ACC112 (cell line): ENCODE measurements at regions not wholly inside any gene's neighbourhood (a gene's known extent, or its start where the extent isn't known, plus 50 kb on each side); places are given as distances from the start of the nearest gene placed in this dataset.

Experiments
- H2AFZ ChIP-seq: fragments of 200-600 bp; sonication (generic); one replicate; pipeline ENCODE4 v1.6.0; 2017; ENCODE audit warnings: antibody characterized with exemption, low read length; ENCODE audit not compliant: unreplicated experiment
- H3K27ac ChIP-seq: fragments of 200-600 bp; sonication (generic); 2 replicates; pipeline ENCODE4 v1.5.1; 2014; ENCODE audit warnings: low read depth, mild to moderate bottlenecking, antibody characterized with exemption, low read length, moderate library complexity
- H3K27me3 ChIP-seq: fragments of 200-600 bp; sonication (generic); 2 replicates; pipeline ENCODE4 v1.6.1; 2014; ENCODE audit warnings: mild to moderate bottlenecking, antibody characterized with exemption, low read length, moderate library complexity, mixed read lengths; ENCODE audit not compliant: insufficient read depth
- H3K36me3 ChIP-seq: fragments of 200-600 bp; sonication (generic); 2 replicates; pipeline ENCODE4 v1.6.1; 2016; ENCODE audit warnings: mild to moderate bottlenecking, antibody characterized with exemption, low read length, moderate library complexity, mixed read lengths; ENCODE audit not compliant: insufficient read depth
- H3K4me1 ChIP-seq: fragments of 200-600 bp; sonication (generic); one replicate; pipeline ENCODE4 v1.6.1; 2016; ENCODE audit warnings: low read length, mixed read lengths; ENCODE audit not compliant: insufficient read depth, unreplicated experiment, control insufficient read depth
- H3K4me3 ChIP-seq: fragments of 200-600 bp; sonication (generic); 2 replicates; pipeline ENCODE4 v1.5.1; 2014; ENCODE audit warnings: mild to moderate bottlenecking, low read depth, low read length
- H3K79me2 ChIP-seq: fragments of 200-600 bp; sonication (generic); one replicate; pipeline ENCODE4 v1.6.0; 2016; ENCODE audit warnings: low read length; ENCODE audit not compliant: control insufficient read depth, unreplicated experiment, insufficient read depth

DNA sequence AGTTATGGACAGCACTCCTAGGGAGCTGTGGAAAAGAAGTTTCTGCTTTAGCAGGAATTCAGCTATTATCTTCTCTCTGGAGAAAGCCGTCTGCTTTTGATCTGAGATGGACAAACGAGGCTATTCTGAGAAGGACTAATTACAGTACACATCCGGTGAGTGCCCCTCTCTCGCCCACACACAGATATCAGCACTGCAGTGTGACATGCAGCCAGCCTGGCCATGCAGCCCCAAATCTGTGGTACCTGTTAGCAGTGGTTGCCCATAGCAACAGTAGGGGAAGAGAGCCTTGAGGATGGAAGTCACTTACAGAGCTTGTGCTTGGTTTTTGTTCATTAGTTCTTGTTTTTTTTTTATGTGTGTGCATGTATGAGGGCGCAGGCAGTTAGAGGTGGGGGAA, 73.9 kb upstream of the TRIB2 start:
- H3K4me3 ChIP-seq, result no peak overlapping the region
- H3K36me3 ChIP-seq, result no peaks in the 10 kb centered on the region
- no peaks in the 10 kb centered on the region for H3K79me2 ChIP-seq
- H2AFZ ChIP-seq, result no peak overlapping the region
- peaks cover 23% of the 10 kb centered on the region; the same call in 1 of the 2 replicates for H3K27me3 ChIP-seq
- H3K27ac ChIP-seq, result no peak overlapping the region
- no peaks in the 10 kb centered on the region for H3K4me1 ChIP-seq

DNA sequence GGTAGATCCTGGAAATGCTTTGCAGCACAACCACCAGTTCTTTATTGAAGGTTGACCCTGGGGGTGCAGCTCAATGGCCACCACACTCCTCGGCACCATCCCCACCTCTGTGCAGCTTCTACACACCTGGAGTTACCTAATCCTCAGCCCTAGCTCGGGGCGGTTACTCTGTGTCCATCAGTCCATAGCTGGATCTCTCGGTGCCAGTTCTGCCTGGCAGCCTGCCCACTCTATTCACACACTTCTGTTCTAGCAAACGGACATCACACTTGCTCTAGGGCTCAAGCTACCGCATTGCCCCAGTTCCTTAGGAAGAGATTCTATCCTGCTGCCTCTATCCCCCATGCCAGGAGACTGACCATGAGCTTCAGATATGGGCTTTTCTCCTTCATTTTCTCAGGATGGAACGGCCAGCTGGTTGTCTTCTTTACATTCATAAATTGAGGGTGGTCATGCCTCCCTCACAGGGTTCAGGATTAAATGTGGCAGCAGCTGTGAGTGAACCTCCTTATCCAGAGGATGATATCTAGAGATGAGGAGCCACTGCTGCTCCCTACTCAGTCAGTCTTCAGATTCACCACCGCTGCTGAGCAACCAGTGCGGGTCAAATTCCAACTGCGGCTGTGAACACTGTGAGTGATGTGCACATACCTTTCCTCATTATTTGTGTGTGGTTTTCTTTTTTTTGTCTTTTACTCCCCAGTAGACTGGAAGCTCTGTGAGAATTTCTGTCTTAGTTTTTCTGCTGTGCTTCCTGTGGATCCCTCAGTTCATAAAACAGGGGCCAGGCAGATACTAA, 66.9 kb upstream of the TRIB2 start:
- Histone ChIP-seq H3K27me3 (peaks cover 32% of the 10 kb centered on the region), H3K27ac (no peak overlapping the region), H3K4me1 (no peaks in the 10 kb centered on the region), H3K4me3 (no peak overlapping the region), H3K36me3 (no peaks in the 10 kb centered on the region), H2AFZ (no peak overlapping the region), H3K79me2 (no peaks in the 10 kb centered on the region)

DNA sequence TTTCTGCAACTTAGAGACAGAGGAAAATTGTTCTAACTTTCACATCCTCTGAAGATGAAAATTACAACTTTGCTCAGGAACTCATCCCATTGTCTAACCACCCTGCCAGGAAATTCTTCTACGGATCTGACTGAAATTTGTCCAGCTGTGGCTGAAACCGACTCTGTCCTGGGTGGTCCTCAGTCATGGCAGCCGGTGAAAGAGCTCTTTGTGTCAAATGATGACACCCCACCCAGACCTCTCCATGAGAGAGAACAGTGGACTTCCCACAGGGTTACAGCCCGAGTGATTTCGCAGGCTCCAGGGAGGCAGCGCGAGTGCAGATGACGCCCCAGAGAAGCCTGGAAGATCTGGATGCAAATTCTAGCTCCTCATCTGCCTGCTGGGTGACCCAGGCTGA, 65.1 kb upstream of the TRIB2 start:
- Histone ChIP-seq H3K4me1 (no peaks in the 10 kb centered on the region), H3K27me3 (peaks cover 27% of the 10 kb centered on the region), H3K79me2 (no peaks in the 10 kb centered on the region), H2AFZ (no peak overlapping the region), H3K4me3 (no peak overlapping the region), H3K36me3 (no peaks in the 10 kb centered on the region), H3K27ac (no peak overlapping the region)

DNA sequence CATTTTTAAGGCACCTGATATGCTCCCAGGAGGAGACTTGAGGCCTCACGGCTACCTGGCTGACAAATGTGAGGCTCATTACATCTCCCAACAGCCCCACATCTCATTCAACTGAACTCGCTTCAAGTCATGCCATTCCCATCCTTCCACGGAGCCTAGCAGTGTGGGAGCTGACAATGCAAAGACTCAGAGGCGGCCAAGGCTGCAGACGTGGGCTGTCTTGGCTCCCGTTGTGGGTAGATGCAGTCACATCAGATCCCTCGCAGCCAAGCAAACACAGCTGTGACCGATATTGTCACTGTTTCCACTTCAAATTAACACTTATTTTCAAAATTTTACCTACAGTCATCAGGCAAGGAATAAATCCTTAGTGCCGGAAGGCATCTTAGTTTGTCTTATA, 64.0 kb upstream of the TRIB2 start:
- no peaks in the 10 kb centered on the region for H3K36me3 ChIP-seq

GRCh38 chr2:12657560-12657959, 59.2 kb upstream of the TRIB2 start:
- Histone ChIP-seq H2AFZ (no peak overlapping the region), H3K4me1 (no peaks in the 10 kb centered on the region)

More for the DNA sequence above, 64.0 kb upstream of the TRIB2 start:
- H2AFZ ChIP-seq, result no peak overlapping the region
- no peaks in the 10 kb centered on the region for H3K4me1 ChIP-seq
- no peak overlapping the region for H3K4me3 ChIP-seq
- H3K27ac ChIP-seq, result no peak overlapping the region
- H3K79me2 ChIP-seq, result no peaks in the 10 kb centered on the region
- H3K27me3 ChIP-seq, result peaks cover 20% of the 10 kb centered on the region

DNA sequence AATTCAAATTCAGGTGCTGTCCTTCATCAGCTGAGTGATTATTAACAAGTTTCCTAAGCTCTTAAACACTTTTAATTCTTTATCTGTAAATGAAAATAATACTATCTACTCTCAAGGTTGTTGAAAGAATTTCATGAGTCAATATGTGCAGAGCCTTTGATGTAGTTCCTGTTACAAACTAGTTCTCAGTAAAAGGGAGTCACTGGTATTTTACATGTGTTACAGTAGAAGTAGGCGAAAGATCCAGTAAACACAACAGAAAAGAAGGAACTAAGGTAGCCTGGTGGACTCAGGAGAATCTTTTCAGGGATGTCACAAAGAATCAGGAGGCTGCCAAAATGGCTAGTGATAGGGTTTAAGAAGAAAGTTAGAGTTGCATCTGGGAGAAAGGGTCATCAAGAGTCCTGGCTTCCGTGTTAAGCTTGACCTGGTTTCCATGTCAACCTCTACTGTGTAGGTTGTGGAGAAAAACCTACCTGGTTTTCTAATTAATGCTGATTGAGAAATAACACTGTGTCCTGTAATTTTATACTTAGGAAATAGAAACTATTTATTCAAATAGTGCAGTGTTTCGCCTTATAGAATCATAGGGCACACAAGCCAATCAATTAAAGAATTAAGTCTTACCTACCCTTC, 58.3 kb upstream of the TRIB2 start:
- Histone ChIP-seq H3K4me3 (no peak overlapping the region), H3K27me3 (no peaks in the 10 kb centered on the region), H3K79me2 (no peaks in the 10 kb centered on the region), H3K27ac (no peak overlapping the region), H3K36me3 (no peaks in the 10 kb centered on the region), H3K4me1 (no peaks in the 10 kb centered on the region), H2AFZ (no peak overlapping the region)

More at GRCh38 chr2:12657560-12657959, 59.2 kb upstream of the TRIB2 start:
- no peak overlapping the region for H3K27ac ChIP-seq
- H3K79me2 ChIP-seq, result no peaks in the 10 kb centered on the region
- no peaks in the 10 kb centered on the region for H3K27me3 ChIP-seq
- no peak overlapping the region for H3K4me3 ChIP-seq
- no peaks in the 10 kb centered on the region for H3K36me3 ChIP-seq

DNA sequence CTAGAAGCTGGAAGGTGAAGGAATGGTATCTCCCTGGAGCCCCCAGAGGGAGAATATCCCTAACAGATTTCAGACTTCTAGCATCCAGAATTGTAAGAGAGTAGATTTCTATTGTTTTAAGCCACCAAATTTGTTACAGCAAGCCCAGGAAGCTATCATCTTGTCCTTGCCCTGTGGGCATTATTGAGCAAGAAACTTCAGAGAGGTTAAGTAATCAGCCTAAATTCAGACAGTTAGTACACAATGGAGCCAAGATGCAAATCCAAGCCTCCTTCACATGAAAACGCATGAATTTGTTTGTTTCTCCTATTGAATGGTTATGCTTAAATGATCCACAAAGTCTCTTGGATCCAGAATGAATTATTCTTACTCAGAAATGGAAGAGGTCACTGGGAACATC, 55.2 kb upstream of the TRIB2 start:
- Histone ChIP-seq H3K27me3 (no peaks in the 10 kb centered on the region), H2AFZ (no peak overlapping the region), H3K36me3 (no peaks in the 10 kb centered on the region), H3K79me2 (no peaks in the 10 kb centered on the region), H3K4me1 (no peaks in the 10 kb centered on the region), H3K4me3 (no peak overlapping the region), H3K27ac (no peak overlapping the region)

GRCh38 chr2:12663306-12664037, 53.3 kb upstream of the TRIB2 start:
- no peak overlapping the region for H3K4me3 ChIP-seq
- no peaks in the 10 kb centered on the region for H3K4me1 ChIP-seq
- no peak overlapping the region for H3K27ac ChIP-seq
- H3K79me2 ChIP-seq, result no peaks in the 10 kb centered on the region
- no peaks in the 10 kb centered on the region for H3K27me3 ChIP-seq
- no peak overlapping the region for H2AFZ ChIP-seq
- no peaks in the 10 kb centered on the region for H3K36me3 ChIP-seq

DNA sequence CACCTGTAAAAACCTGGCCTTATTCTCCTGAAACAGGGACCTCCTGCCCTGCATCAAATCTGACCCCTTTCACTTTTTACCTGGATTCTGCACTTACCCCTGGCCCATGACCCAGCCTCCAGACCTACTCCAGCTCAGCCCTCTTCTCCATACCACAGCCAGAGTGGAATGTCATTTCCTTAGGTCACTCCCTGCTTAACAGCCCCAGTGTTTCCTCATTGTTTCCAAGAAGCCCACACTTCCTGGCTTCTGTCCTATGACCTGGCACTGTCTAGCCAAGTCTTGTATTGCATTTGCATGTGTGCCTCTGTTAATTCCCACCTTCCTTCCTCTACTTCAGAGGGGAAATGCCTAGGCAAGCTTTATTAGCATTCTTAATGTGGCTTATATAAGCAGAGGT, 51.4 kb upstream of the TRIB2 start:
- Histone ChIP-seq H3K27ac (no peak overlapping the region), H3K79me2 (no peaks in the 10 kb centered on the region), H2AFZ (no peak overlapping the region), H3K36me3 (no peaks in the 10 kb centered on the region), H3K4me3 (no peak overlapping the region), H3K27me3 (no peaks in the 10 kb centered on the region), H3K4me1 (no peaks in the 10 kb centered on the region)

DNA sequence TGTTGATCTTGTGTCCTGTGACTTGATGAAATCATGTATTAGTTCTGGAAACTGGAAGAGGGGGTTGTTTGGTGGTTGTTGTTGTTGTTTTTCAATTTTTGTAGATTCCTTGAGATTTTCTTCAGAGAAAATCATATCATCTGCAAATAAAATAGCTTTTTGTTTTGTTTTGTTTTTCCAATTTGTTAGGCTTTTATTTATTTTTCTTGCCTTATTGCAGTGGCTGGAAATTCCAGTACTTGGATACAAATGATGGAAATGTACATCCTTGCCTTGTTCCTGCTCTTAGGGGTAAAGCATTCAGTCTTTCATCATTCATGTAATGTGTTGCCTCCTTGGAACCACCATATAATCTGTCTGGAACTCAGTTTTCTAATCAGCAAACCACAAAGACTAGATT, 50.3 kb upstream of the TRIB2 start:
- Histone ChIP-seq H3K4me3 (no peak overlapping the region), H3K27ac (no peak overlapping the region), H2AFZ (no peak overlapping the region), H3K4me1 (no peaks in the 10 kb centered on the region), H3K36me3 (no peaks in the 10 kb centered on the region), H3K79me2 (no peaks in the 10 kb centered on the region), H3K27me3 (no peaks in the 10 kb centered on the region)
